Activated CD8-positive, alpha-beta memory T cell treated with anti-CD3 and anti-CD28 coated beads, Interleukin-2, amount 50 U/mL, for 24 hours (primary cell): ENCODE measurements at regions not wholly inside any gene's neighbourhood (a gene's known extent, or its start where the extent isn't known, plus 50 kb on each side); places are given as distances from the start of the nearest gene placed in this dataset.

ENCODE experiments used
- DNase-seq: peaks from one replicate; pipeline ENCODE4 v3.0.0-alpha.2; 2020; ENCODE audit errors: extremely low read depth

DNA sequence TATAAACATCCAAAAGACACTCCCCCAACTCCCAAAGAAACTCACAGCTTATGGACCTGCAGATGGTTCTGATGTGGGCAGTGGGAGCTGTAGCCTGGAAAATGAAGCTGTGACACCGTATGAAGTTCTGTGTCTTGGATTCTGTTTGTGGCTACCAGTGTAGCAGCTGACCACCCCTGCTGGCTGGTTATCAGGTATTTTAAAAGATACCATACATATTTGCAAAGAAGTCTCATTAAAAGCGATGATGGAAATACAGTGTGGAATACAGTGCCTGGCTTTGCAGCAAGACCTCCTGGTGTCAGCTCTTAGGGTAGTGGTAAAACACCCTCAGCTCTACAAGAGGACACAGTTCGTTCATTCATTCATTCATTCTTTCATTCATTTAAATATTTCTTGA is 194.3 kb upstream of the PRKCQ start:
- DNase-seq = no peak

GRCh38 chr10:6771331-6771730 is 191.3 kb upstream of the PRKCQ start:
- no peak for DNase-seq

- DNase-seq = no peak
Observed at GRCh38 chr10:6770846-6771245, 190.8 kb upstream of the PRKCQ start.

DNA sequence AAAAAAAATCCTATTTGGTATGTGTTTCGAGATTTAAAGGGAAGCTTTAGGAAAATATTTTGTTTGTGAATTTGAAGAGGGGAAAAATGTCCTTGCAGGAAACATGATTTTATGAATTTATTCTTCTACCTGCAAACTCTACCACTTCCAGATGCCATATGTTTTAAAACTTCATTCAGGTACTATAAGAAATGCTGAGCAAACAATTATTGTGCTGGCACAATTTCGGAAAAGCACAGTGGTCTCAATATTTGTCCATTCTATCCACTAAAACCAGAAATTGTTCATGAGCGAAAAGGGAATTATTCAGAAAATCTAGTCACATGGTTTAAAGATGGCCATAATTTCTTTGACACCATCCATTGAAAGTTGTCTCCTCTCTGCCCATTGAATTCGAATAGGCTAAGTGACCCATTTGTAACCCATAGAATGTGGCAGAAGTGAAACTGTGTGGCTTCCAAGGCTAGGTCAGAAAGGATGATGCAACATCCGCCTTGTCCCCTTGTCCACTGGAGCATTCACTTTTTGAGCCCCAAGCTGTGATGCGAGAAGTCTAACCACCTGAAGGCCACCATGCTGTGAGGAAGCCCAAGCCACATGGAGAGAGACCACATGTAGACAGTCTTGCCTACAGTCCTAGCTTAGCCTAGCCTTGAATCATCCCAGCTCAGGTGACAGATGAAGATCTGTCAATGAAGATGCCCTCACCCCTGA is 189.8 kb upstream of the PRKCQ start:
- no peak for DNase-seq

GRCh38 chr10:6766131-6766801 is 186.2 kb upstream of the PRKCQ start:
- DNase-seq = no peak

GRCh38 chr10:6763423-6763822 is 183.3 kb upstream of the PRKCQ start:
- DNase-seq = no peak

GRCh38 chr10:6763001-6763400 is 182.9 kb upstream of the PRKCQ start:
- DNase-seq = no peak

GRCh38 chr10:6759961-6760360 is 179.9 kb upstream of the PRKCQ start:
- no peak for DNase-seq

- no peak for DNase-seq
Observed at GRCh38 chr10:6757158-6757557, 177.1 kb upstream of the PRKCQ start.

DNA sequence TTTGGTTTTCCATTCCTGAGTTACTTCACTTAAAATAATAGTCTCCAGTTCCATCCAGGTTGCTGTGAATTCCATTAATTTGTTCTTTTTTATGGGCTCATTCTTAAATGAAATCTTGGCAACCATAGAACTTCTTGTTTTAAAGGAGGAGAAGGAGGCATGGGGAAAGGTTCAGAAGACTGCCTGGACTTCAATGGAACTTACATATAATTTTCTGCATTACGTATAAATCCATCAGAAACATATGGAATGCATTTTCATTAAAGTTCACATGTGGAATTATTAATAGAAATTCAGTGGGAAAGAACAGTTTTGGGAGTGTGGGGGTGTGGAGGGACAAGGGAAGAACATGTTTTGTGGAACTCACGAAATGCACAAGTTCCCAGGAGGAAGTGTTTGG is 176.6 kb upstream of the PRKCQ start:
- no peak for DNase-seq

GRCh38 chr10:6755781-6756460 is 175.8 kb upstream of the PRKCQ start:
- no peak for DNase-seq

DNA sequence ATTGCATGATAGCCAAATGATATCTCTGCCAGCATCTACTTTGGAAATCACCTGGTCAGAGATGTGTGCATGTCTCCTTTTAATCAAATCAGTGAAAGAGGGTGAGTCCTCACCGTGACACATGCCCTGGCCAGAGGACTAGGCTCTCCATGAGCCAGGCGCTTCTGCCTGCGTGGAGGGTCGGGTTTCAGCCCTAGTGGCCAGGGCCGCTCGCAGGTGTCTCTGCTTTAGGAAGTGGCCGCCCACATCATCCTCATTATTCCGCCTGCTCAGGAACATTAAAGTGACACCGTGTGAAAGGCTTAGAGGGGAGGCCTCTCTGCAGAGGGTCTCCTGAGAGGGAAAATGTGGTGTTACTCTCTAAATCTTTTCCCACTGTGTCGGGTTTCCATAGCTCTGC is 173.6 kb upstream of the PRKCQ start:
- DNase-seq = no peak

DNA sequence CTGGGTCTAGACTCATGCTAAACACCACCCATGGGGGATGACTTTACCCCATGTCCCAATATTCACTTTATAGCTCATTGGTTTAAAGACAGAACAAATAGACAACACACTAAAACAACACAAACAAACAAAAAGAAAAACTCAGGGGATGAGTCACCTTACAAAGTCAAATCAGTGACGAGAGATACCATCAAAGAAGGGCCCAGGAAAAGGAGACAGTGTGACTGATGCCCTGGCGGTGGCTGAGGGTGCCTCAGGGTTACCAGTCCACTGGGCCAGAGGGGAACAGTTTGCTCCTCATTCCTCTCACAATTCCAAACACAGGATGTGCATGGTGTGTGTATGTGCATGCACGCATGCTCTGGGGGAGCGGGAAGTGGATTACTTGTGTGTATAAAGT is 171.3 kb upstream of the PRKCQ start:
- DNase-seq = no peak

DNA sequence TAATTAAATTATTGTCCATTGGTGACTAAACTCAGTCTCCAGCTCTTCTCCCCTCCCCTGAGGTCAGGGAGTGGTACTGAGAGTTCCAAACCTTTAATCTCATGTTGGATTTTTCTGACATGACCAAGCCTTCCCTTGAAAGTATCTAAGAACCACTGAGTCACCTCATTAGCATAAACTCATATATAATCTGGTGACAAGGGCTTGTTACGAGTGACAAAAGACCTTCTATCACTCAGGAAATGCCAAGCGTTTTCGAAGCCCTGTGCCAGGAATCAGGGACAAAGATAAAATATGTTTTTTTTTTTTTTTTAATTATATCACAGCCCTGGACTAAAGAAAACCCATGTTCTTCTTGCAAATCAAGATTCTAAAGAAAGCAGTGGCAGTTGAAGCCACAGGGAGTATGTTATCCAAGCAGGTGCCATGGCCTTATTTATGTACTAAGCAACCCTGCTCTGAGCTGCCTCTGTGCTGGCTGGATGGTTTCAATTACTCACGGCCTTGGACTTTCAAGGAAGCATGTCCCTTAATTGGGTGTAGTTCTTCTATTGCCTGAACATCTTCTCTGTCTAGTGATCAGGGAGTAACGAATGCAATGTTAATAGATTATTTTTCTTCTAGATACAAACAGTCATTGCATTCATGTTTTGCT is 169.0 kb upstream of the PRKCQ start:
- no peak for DNase-seq

GRCh38 chr10:6748029-6748428 is 168.0 kb upstream of the PRKCQ start:
- DNase-seq = no peak

DNA sequence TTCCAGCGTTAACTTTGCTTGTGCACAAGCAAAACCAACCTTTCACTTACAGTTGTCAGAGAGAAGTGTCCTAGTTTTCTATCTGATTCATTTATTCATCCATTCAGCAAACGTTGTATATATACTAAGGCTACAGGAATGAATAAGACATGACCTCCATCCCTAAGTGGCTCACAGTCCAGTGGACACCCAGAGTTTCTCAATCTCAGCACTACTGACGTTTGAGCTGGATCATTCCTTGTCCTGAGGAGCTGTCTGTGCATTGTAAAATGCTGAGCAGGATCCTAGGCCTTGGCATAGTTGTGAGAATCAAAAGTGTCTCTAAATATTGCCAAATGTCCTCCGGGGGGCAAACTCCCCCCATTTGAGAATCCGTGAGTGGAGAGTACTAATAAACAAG is 166.7 kb upstream of the PRKCQ start:
- DNase-seq = no peak

DNA sequence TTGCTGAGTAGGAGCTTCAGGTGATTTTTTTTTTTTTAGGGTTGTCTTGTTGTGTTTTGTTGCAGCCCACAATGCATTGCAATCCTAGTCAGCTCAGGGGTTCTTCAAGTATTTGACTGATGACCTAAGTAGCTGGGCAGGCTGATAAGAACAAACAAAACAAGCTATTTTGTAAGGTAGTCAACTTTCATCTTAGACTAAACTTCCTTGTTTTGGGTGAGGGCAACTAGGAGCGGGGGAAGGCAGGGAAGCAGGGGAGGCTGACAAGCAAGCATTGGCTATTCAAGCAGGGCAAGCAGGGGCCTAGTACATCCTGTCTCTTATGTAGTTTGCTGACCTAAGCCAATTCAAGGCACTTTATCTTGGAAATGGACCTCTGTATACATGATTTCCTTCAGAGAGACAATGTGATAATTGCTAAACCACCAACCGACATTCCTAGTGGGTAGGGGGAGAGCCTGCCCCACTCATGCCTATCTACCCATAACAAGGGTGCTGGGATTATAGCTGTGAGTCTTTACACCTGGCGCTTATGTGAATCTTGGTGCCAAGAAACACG is 163.3 kb upstream of the PRKCQ start:
- DNase-seq = no peak

DNA sequence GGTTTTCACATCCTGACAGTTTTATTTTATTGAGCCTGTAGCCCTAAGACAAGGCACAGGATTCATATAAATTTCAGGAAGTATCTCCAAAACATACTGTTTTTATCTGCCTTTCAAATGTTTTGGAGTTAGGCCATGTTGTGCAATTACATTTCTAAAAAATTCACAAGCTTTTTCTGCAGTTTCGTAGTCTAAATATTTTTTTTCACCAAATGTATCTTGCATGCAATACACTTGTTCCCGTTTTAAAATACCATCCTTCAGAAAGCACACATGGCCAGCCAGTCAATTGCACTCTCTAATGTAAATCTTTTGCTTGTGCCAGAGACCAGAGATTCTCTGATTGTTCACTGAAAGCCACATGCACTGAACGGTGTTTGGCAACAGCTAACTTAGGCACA is 161.5 kb upstream of the PRKCQ start:
- no peak for DNase-seq

DNA sequence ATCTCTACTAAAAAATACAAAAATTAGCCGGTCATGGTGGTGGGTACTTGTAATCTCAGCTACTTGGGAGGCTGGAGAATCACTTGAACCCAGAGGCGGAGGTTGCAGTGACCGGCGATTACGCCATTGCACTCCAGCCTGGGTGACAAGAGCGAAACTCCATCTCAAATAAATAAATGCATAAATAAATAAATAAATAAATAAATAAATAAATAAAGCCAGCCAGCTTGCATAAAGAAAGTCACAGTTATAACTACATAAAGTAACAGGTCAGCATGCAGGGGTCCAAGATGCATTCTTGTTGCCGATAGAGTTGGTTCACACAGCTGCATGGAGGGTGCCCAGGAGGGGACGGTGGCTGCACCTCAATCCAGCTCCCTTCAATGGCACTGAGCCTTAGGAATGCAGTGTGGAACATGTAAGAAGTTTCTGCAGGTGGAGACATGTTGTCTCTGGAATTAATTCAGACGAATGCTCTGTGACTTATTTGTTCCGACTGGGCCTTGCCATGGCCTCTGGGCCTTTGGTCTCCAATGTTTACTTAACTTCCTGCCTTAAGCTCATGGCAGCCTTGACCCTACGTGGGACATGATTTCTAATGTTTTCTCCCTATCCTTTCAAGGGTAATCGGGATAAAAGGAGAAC is 159.6 kb upstream of the PRKCQ start:
- DNase-seq = no peak

DNA sequence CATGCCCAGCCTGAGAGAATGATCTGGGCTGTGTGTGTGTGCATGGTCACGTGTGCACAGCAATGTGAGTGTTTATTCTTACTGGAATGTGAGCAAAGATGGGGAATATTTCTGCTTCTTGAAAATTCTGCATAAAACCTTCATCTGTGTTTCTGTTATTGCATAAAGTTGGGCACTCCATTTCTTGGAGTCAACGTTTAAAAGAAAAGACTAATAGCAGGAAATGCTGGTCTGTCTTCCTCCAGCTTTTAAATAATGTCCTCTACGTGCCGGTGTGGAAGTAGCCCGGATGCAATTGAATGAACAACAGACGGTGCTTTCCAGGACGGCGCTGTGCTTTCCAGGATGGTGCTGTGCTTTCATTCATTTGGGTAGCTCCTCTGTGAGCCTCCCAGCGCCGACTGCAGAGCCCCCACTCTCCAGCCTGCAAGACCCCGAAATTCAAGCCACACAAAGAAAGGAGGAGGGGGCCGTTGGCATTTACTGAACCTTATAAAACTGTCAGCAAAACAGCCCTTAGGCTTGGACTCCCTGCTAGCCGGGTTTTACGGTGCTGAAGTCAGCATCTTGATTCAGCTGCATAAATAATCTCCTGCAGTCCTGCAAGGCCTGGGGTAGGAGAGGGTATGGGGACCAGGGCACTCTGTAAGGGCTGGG is 158.2 kb upstream of the PRKCQ start:
- no peak for DNase-seq

DNA sequence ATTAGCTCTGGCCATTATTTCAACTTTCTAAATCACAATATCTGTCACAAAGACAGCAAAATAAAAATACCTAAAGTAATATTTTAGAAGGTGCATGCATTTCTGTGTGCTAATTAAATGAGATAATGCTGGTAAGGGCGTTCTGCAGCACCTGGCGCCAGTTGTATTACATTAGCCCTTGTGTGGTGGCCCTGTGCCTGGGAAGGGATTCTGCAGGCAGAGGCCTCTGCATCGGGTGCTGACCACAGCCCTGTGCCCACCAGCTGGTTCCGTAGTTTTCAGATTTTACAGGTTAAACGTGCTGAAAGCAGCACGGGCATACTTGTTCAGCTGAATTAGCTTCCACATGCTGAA is 157.7 kb upstream of the PRKCQ start:
- no peak for DNase-seq
